Activated T-helper 9 cell treated with anti-CD3 and anti-CD28 coated beads, Interleukin-2, amount 50 U/mL, for 16 hours (primary cell): ENCODE measurements at regions not wholly inside any gene's neighbourhood (a gene's known extent, or its start where the extent isn't known, plus 50 kb on each side); places are given as distances from the start of the nearest gene placed in this dataset.

ENCODE experiments used
- DNase-seq: peaks from one replicate; pipeline ENCODE4 v3.0.0-alpha.2; 2020; ENCODE audit warnings: low read depth

DNA sequence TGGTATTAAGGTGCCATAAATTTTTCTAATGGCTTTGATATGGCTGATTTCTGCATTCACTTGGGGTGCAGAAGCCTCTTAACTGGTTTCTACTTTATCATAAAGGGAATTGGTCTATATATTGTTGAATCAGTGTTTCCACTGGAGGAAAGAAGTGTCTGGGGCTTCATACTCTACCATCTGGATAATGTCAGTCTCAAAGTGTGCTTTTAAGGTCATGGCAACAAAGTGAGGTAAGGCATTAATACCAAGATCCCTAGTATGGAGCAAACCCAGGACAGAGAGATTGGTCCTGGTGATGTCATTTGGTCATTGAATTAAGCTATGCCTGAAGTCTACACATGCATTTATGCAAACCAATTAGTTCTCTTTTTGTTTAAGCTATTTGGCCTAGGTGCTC is 309.9 kb downstream of the DUSP10 start:
- DNase-seq = no peak

DNA sequence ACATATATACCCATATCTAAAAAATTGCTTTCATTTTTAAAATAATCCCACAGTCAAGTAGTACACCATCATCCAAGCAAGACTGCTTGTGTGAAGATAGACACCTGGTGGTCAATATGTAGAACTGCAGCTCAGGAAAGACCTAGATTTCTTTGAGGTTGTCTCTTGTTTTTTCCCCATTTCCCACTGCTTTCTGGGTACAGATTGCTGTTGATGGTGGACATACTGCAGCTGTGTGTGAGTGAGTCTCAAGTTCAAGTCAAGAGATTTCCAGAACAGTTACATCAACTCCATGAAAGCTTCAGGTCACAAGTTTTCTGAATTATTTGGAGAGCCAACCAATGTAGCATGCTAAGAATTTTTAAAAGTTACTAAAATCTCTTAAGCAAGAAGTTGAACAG is 306.4 kb downstream of the DUSP10 start:
- DNase-seq = no peak

DNA sequence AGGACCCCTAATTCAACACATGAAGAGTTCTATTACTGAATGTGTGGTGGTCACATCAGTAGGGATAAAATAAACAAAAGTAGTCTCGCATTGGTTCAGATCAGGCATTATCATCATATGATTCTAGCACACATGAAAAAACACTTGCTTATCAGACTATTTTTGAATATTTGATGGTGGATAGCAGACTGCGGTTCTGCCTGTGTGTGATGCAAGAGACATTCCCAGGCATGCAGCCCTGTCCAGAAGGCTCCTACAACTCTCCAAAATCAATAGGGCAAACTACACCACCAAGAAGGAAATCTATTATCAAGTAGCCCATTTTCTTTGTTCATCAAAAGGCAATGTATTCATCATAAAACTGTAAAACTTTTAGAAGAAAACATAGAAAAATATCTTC is 304.7 kb downstream of the DUSP10 start:
- no peak for DNase-seq

DNA sequence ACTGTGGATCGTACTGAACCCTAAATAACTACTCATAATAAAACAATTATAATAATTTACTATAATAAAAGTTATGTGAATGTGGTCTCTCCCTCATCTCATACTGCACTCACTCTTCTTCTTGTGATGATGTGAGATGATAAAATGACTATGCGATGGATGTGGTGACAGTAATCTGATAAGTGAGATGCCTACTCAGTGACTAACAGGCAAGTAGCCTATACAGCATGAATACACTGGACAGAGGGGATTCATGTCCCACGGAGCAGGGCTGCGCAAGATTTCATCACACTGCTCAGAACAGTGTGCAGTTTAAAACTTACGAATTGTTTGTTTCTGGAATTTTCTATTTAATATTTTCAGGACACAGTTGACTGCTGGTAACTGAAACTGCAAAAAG is 304.0 kb downstream of the DUSP10 start:
- DNase-seq = no peak

DNA sequence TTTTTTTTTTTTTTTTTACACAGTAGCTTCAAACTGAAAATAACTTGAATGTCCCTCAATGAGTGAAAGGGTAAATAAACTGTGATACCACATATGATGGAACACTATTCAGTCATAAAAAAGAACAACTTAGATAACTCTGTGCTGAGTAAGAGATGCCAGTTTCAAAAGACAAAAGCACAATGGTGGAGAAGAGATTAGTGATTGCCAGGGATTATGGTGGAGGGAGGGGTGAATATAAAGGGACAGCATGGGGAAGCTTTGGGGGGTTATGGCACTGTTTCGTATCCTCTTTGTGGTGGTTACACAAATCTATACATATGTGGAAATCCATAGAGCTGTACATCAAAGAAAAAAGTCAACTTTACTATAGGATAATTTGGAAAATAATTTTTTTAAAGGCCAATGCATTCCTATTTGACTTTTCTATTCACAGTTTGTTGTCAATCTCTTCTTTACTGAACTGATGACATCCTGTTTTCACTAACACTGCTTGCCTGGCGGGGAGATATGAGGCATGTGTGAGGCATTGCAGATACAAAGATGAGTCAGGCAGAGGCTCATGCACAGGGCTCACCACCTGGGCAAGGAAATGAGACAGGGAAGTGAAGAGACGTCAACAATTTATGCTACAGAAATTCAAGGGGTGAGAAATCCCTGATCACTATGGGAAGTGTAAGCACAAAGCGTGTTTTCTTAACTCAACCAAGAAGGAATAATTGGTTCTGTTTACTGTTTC is 302.7 kb downstream of the DUSP10 start:
- peak; percentile 44 for DNase-seq

DNA sequence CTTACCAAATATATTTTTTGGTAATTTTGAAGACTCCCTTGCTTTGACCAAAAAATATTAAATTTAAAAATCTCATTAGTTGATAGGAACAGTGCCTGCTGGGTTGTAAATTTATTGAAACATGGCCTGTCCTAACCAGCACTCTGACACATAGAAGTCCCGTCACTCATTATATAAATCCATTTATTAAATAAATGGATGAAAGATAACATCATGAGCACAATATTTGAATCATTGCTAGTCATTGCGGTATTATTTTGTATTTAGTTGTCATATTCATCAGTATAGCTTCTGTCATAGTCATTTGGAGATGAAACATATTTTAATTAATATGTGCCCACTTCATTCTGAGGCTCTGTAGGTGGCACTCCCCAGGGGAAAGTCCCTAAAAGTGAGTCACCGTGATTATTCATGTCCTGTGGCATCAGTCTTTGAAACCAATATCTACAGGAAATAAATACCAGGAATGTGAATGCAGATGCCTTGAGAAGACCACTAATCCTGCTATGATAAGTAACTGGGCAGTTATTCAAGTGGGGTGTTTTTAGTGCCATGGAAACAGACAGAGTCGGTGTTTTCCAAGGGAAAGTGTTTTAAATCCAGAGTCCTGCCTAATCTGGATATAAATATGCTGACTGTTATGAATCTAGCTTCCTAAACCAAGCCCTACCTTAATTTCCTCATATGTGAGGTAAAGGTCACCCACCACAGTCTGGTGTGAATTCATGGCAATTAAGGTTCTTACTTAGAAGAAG is 302.0 kb downstream of the DUSP10 start:
- peak; percentile 19 for DNase-seq

DNA sequence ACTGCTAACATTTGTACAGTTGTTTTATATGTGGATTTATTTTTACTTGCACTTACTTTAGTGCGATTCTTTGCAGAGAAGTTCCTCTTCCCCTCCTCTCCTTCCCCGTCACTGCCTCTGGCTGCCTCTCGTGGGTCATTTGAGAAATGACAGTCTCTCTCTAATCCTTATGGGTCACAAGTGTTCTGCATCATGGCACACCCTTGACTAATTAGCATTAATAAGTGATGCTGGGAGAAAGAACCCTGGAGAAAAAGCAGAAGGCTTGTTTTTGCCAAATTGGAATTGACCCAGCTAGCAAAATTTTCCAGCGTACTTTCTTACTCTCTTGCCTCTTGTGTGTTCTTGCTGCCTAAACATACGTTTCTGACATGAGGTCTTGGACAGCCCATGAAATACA is 301.2 kb downstream of the DUSP10 start:
- DNase-seq = no peak

DNA sequence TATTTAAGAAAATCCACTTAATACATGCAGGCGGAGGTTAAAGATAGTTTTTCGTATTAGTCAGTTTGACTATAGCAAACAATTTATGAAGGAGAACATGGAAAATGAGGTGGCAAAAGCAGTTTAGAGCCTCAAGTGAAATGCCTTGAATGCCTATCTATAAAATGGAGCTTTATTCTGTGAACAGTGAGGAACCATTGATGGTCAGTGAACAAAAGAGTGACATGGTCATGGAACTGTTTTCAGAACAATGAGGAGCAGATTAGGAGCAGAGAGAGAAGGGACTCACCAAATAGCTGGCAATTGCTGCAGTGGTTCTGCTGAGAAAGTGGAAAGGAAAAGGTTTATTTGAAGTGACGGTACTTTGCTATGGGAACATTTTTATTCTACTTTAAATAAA is 299.8 kb downstream of the DUSP10 start:
- DNase-seq = no peak

DNA sequence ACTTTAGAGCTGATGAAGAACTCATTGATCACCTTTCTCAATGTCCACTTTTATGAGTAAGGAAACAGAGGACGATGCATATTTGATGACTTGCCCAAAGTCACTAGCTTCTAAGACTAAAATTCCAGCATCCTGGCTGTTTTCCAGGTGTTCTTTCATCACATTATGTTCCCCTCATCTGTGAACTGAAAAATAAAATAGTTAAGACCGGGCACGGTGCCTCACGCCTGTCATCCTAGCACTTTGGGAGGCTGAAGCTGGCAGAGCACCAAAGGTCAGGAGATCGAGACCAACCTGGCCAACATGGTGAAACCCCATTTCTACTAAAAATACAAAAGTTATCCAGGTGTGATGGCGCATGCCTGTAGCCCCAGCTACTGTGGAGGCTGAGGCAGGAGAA is 297.5 kb downstream of the DUSP10 start:
- DNase-seq = no peak

DNA sequence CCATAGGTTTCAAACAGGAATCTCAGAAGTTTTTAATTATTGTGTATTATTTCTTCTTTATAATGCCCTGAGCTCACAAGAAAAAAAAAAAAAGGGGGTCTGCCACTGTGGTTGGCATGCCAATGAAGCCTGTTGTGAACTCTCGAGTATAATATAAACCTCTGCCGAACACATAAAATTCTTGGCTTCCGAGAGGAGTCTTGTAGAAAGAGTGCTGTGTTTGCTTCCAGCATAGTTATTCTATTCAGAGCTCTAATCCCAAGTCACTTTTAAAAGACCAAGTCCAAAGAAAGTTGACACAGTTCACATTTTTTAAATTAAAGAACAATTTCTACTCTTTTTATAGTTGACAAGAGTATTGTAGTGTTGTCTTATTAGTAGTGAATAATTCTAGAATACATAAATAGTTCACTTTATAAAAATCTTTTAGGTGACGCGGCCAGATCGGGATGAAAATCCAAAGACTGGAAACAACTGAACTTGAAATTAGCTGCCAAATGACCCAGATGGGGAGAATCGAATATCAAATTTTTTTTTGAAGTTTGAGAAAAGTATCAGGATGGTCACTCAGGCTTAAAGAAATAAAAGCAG is 293.2 kb downstream of the DUSP10 start:
- no peak for DNase-seq

DNA sequence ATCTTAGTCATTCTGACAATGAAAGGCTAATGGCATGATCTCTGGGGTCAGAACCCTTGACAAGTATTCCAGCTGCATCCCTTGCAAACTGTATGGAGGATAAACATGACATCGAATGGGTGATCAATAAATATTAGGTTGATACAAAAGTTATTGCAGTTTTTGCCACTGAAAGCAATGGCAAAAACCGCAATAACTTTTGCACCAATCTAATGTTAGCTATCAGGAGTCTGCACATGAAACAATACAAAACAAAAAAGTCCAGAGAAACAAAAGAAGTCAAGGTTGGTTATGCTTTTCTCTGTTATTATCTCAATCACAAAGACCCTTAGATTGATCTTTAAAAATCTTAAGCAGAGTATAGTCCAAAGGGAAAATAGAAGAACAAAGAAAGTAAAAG is 292.7 kb downstream of the DUSP10 start:
- no peak for DNase-seq

DNA sequence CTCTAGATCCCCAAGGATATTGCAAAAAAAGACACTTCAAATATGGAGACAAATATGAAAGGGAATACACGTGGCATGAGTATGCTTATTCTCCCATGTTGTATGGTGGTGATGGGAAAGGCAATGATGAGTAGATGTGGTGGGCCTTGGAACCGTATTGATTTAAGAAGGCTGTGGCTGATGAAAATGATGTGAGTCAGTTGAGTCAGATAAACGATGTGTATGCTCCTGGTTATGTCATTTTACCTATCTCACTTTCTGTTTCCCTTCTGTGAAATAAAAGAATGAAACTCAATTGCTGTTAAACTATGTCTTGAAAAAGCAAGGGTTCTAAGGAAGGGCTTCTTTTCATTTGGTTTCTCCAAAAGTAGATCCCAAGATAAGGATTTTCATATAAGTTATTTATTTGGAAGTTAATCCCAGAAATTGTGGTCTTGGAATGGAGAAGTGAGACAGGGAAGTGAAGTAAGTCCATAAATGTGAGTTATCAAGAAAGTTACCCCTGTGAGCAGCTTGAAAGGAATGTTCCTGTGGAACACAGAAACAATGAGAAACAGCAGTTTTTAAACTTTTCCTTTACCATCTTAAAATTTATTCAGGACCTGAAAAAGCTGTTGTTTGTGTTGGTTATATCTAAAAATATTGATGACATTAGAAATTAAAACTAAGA is 292.0 kb downstream of the DUSP10 start:
- no peak for DNase-seq

DNA sequence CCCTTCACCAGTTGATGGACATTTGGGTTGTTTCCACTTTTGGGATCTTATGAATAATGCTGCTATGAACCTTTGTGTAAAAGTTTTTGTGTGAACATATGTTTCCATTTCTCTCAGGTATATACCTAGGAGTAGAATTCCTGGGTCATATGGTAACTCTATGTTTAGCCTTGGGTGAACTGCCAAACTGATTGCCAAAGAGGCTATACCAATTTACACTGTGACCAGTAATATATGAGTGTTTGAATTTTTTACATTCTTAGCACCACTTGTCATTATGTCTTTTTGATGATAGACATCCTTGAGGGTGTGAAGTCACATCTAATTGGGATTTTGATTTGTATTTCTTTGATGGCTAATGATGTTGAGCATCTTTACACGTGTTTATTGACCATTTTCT is 290.1 kb downstream of the DUSP10 start:
- DNase-seq = no peak

DNA sequence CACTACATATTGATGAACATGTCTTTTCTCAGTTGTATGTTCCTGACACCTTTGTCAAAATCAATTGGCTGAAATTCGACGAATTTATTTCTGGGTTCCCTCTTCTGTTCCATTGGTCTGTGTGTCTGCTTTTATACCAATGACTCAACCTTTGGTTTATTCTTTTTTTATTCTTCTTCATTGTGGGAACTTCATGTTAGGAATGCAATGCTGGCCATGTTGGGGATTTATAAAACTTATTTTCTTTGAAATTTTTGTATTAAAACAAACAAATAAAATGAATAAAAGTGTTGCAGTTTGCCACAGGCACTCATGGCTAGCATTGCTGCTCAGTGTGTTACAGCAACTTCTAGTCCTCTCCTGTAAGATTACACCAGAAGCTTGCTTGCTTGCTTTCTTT is 287.8 kb downstream of the DUSP10 start:
- DNase-seq = no peak

DNA sequence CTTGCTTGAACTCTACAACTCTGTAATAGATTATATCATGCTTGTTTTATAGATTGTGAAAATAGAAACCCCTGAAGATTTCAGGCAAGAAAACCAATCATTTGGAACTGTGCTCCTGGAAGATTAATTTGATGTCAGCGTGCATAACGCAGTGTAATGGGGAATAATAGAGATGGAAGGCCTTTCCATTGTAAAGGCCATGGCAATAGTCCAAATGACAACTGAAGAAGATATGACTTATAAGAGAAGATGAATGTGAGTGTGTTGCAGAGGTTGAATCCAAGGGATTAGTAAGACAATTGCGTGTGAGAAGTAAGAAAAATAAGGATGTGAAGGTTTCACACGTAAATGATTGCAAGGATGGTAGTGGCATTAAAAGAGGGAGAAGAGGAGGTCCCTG is 285.0 kb downstream of the DUSP10 start:
- no peak for DNase-seq

DNA sequence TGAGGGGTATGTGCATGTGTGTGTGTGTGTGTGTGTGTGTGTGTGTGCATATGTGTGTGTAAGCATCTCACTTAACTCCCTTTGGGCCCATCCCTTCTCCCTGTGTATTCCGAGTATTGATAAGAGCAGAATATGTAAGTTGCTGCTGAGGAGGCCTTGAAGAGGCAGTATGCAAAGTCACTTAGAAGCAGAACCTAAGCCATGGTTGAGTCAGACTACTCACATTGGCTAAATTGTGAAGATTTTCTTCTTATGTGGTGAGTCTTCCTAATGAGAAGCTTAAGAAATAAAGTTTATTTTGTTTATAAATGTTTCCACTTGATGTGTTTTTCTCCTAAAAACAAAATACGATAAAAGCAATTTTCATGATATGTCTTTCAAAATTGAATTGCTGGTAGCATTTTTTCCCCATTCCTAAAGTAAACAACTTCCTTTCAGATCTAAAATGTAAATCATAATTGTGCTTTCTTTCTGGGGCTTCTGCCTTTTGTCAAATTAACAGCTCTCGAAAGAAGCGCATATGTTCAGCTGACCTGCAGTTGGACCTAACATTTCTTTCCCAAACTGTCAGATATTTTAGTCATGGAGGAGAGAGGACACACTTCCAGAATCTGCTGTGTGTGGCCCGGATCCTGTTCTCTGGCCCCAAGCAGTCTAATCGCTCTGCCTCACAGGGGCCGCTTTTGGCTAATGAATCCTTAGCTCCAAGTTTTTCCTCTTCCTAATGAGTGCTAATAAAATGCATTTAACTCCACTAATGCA is 284.0 kb downstream of the DUSP10 start:
- DNase-seq = no peak

DNA sequence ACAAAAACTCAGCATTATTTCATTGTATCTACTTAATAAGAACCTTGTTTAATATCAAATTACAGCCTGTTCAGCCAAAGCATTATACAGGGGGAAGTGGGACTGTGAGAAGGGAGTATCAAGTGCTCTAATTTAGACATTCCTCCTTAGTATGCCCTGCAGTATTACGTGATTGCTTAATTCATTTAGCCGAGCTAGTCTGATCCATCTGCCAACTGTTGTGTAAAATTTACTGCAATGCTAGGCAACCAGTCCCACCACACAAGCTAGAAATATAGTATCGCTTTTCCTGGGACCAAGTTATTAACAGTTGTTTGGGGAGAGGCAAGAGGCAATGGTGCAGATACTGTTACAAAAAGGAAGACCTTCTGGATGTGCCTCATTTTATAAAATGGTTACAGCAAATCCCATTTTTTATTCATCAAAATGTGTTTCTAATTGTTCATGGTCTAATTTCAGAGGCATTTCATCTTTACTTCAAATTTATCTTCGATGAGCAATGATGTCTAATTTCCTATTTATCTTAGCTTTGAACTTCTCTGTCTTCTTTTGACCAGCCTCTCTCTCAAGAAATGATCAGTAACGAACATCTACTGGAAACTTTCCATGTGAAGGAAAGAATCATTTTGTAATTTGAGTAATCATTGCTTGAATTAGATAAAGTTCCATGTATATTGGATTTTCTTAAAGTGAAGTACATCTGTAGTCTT is 283.3 kb downstream of the DUSP10 start:
- no peak for DNase-seq

DNA sequence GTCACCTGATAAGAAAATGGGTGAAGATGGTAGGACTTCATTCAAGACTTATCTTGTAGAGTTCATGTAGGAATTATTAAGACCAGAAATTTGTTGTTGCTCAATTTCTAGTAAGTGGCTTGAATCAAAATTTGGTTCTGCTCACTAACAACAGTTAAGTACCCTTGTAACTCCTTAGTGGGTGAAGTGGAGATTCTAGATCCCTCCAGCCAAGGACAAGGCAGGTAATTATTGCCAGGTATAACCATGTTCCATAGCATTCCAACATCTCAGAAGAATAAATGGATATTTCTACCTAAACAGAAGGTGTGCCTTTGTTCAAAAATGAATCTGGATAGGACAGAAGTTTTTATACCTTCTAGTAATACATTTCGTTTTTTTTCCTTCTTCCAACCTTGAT is 282.3 kb downstream of the DUSP10 start:
- no peak for DNase-seq

DNA sequence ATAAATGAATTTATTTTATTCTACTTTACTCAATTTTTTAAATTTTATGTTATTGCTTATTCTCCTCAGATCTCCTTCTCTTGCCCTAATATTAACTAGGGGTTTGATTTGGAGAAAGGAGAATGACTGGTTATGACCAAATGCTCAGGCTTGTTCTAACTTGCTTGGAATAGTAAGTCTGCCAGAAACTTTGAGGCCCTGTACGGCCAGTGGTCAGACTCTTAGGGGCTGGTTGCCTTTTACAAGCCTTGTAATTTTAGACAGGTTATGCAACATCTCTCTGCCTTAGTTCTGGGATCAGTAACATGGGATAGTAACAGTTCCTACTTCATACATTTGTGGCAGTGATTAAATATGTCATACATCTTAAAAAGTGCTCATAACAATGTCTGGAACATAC is 279.5 kb downstream of the DUSP10 start:
- no peak for DNase-seq

DNA sequence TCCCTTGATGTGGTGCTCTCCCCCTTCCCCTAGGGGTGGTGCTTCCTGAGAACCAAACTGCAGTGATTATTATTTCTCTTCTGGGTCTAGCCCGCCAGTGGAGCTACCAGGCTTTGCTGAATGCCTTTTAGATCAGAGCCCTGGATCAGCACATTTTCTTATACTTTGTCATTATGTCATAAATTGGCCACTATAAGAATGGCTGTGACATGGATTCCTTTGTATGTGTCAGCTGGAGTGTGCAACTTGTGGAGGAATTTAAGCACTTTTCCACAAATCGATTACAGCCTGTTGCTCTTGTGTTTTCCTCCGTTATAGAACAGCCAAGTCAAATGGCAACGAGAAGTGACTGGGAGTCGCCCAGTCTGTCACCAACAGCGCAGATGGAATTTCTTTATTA is 273.3 kb downstream of the DUSP10 start:
- no peak for DNase-seq

DNA sequence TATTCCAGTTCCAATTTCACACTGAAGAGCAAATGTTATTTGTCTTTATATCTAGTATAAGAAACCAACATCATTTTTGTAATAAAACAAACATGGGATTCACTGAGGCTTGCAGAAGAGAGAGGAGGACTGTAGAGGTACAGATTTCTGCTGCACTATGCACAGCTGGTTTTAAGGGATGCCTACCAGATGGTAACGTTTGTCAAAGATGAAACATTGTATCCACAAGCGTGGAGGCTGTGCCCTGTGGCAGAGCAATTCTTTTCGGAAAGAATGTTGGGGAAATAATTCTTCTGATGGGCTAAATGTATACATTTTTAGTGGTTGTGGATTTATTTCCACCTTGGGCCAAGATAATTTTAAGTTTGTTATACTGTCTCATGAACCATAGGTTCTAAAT is 272.4 kb downstream of the DUSP10 start:
- no peak for DNase-seq
